Glutamatergic neuron (in vitro differentiated cells): ENCODE measurements at regions not wholly inside any gene's neighbourhood (a gene's known extent, or its start where the extent isn't known, plus 50 kb on each side); places are given as distances from the start of the nearest gene placed in this dataset.

Source experiments
- DNase-seq: peaks from one replicate; pipeline ENCODE4 v3.0.0; 2022
- H3K27ac Mint-ChIP-seq: one replicate; pipeline ENCODE4 v1.8.0; 2020; ENCODE audit warnings: mild to moderate bottlenecking, mixed read lengths, inconsistent platforms; ENCODE audit not compliant: unreplicated experiment
- H3K27me3 Mint-ChIP-seq: one replicate; pipeline ENCODE4 v1.8.0; 2020; ENCODE audit warnings: mild to moderate bottlenecking, moderate library complexity, mixed read lengths, inconsistent platforms; ENCODE audit not compliant: unreplicated experiment
- H3K36me3 Mint-ChIP-seq: one replicate; pipeline ENCODE4 v1.8.0; 2020; ENCODE audit warnings: mild to moderate bottlenecking, mixed read lengths, inconsistent platforms; ENCODE audit not compliant: unreplicated experiment
- H3K4me1 Mint-ChIP-seq: one replicate; pipeline ENCODE4 v1.8.0; 2020; ENCODE audit warnings: mild to moderate bottlenecking, low read depth, mixed read lengths, inconsistent platforms; ENCODE audit not compliant: unreplicated experiment
- H3K4me3 Mint-ChIP-seq: one replicate; pipeline ENCODE4 v1.8.0; 2020; ENCODE audit warnings: mild to moderate bottlenecking, mixed read lengths, inconsistent platforms; ENCODE audit not compliant: unreplicated experiment
- H3K9me3 Mint-ChIP-seq: one replicate; pipeline ENCODE4 v1.8.0; 2020; ENCODE audit warnings: mild to moderate bottlenecking, moderate library complexity, mixed read lengths, inconsistent platforms; ENCODE audit not compliant: unreplicated experiment
- CTCF ChIP-seq: fragments of 200-600 bp; sonication (generic); IDR thresholded peaks from one replicate; pipeline ENCODE4 v1.5.0; 2021; ENCODE audit not compliant: partially characterized antibody, unreplicated experiment

GRCh38 chr2:149815941-149816340, 228.4 kb upstream of the MMADHC start:
- Mint-ChIP-seq H3K27ac (no peak overlapping the region), H3K9me3 (no peaks in the 10 kb centered on the region), H3K27me3 (no peaks in the 10 kb centered on the region), H3K4me3 (no peak overlapping the region), H3K36me3 (no peaks in the 10 kb centered on the region), H3K4me1 (no peaks in the 10 kb centered on the region)
- no peak for DNase-seq
- no peak for TF ChIP-seq CTCF

- Mint-ChIP-seq H3K27me3 (no peaks in the 10 kb centered on the region), H3K9me3 (no peaks in the 10 kb centered on the region), H3K27ac (no peak overlapping the region)
Observed at GRCh38 chr2:149814901-149815300, 227.3 kb upstream of the MMADHC start.

GRCh38 chr2:149814049-149814448, 226.5 kb upstream of the MMADHC start:
- H3K27ac Mint-ChIP-seq: no peak overlapping the region
- H3K27me3 Mint-ChIP-seq: no peaks in the 10 kb centered on the region
- no peak for TF ChIP-seq CTCF
- no peaks in the 10 kb centered on the region for H3K4me1 Mint-ChIP-seq
- H3K36me3 Mint-ChIP-seq: no peaks in the 10 kb centered on the region
- H3K4me3 Mint-ChIP-seq: no peak overlapping the region
- H3K9me3 Mint-ChIP-seq: no peaks in the 10 kb centered on the region
- no peak for DNase-seq

More at GRCh38 chr2:149814901-149815300, 227.3 kb upstream of the MMADHC start:
- H3K4me3 Mint-ChIP-seq: no peak overlapping the region
- no peak for TF ChIP-seq CTCF
- H3K36me3 Mint-ChIP-seq: no peaks in the 10 kb centered on the region
- no peak for DNase-seq
- no peaks in the 10 kb centered on the region for H3K4me1 Mint-ChIP-seq

- Mint-ChIP-seq H3K27ac (no peak overlapping the region), H3K4me3 (no peak overlapping the region), H3K9me3 (no peaks in the 10 kb centered on the region), H3K36me3 (no peaks in the 10 kb centered on the region), H3K4me1 (no peaks in the 10 kb centered on the region), H3K27me3 (no peaks in the 10 kb centered on the region)
- no peak for TF ChIP-seq CTCF
- DNase-seq: no peak
Observed at GRCh38 chr2:149808556-149808955, 221.0 kb upstream of the MMADHC start.

- Mint-ChIP-seq H3K27ac (no peak overlapping the region), H3K4me3 (no peak overlapping the region), H3K4me1 (no peaks in the 10 kb centered on the region), H3K36me3 (no peaks in the 10 kb centered on the region), H3K27me3 (no peaks in the 10 kb centered on the region), H3K9me3 (no peaks in the 10 kb centered on the region)
- no peak for TF ChIP-seq CTCF
- DNase-seq: no peak
Observed at GRCh38 chr2:149806651-149807050, 219.1 kb upstream of the MMADHC start.
